CD14-positive monocyte (primary cell): ENCODE measurements at regions not wholly inside any gene's neighbourhood (a gene's known extent, or its start where the extent isn't known, plus 50 kb on each side); places are given as distances from the start of the nearest gene placed in this dataset.

Source experiments
- DNase-seq, 3 donors: peaks; one replicate each; pipeline ENCODE4 v3.0.0-alpha.2; 2011 to 2022
- H2AFZ ChIP-seq: 2 replicates; pipeline ENCODE4 v1.6.0; 2012; ENCODE audit warnings: mild to moderate bottlenecking, low read depth, low read length, inconsistent platforms; ENCODE audit not compliant: insufficient read depth, poor library complexity, severe bottlenecking
- H3K27ac ChIP-seq, 2 donors: 1 replicate in 1 of 2; 2 replicates in 1 of 2; pipeline ENCODE4 v1.5.1; 2012 to 2013; ENCODE audit warnings: low read length in 2 of 2, control low read depth in 1 of 2, inconsistent platforms in 1 of 2, low read depth in 1 of 2, mild to moderate bottlenecking in 1 of 2
- H3K27me3 ChIP-seq, 2 donors: one replicate each; pipeline versions ENCODE4 v1.6.0 to v1.6.1; 2011 to 2013; ENCODE audit warnings: low read length in 2 of 2; ENCODE audit not compliant: control insufficient read depth in 2 of 2, insufficient read depth in 2 of 2
- H3K36me3 ChIP-seq, 2 donors: replicated peaks in 1 of 2; 1 replicate in 1 of 2; 2 replicates in 1 of 2; pipeline versions ENCODE4 v1.5.1 to v1.6.1; 2012 to 2013; ENCODE audit warnings: low read length in 2 of 2, control low read depth in 1 of 2, inconsistent platforms in 1 of 2, mild to moderate bottlenecking in 1 of 2; ENCODE audit not compliant: insufficient read depth in 2 of 2, control insufficient read depth in 1 of 2
- H3K4me1 ChIP-seq, 2 donors: 1 replicate in 1 of 2; 2 replicates in 1 of 2; pipeline versions ENCODE4 v1.5.1 to v1.6.1; 2012 to 2013; ENCODE audit warnings: low read length in 2 of 2, control low read depth in 1 of 2, inconsistent platforms in 1 of 2, mild to moderate bottlenecking in 1 of 2, moderate library complexity in 1 of 2; ENCODE audit not compliant: insufficient read depth in 2 of 2, control insufficient read depth in 1 of 2
- H3K4me2 ChIP-seq: replicated peaks from 2 replicates; pipeline ENCODE3; 2012; ENCODE audit warnings: low read length, moderate library complexity, mild to moderate bottlenecking; ENCODE audit not compliant: poor library complexity, severe bottlenecking; ENCODE audit errors: extremely low read depth
- H3K4me3 ChIP-seq, 3 experiments: fragments of 200-600 bp in 1 of 3; sonication (generic) in 1 of 3; replicated peaks in 1 of 3; 1 replicate in 2 of 3; 2 replicates in 1 of 3; pipeline ENCODE4 v1.5.1; 2011 to 2013; ENCODE audit warnings: low read length in 3 of 3, mild to moderate bottlenecking in 3 of 3, control low read depth in 2 of 3, low read depth in 2 of 3, inconsistent platforms in 1 of 3, moderate library complexity in 1 of 3
- H3K79me2 ChIP-seq: 2 replicates; pipeline ENCODE4 v1.6.0; 2012; ENCODE audit warnings: mild to moderate bottlenecking, control low read depth, inconsistent platforms, low read length, moderate library complexity; ENCODE audit not compliant: insufficient read depth
- H3K9ac ChIP-seq: 2 replicates; pipeline ENCODE4 v1.6.0; 2017; ENCODE audit warnings: low read length, mild to moderate bottlenecking; ENCODE audit not compliant: insufficient read depth, poor library complexity, severe bottlenecking
- H3K9me3 ChIP-seq, 2 donors: replicated peaks in 1 of 2; 1 replicate in 1 of 2; 2 replicates in 1 of 2; pipeline versions ENCODE4 v1.5.1 to v1.6.1; 2012 to 2013; ENCODE audit warnings: low read length in 2 of 2, control low read depth in 1 of 2; ENCODE audit not compliant: control insufficient read depth in 1 of 2, insufficient read depth in 1 of 2
- H4K20me1 ChIP-seq: 2 replicates; pipeline ENCODE4 v1.6.0; 2012; ENCODE audit warnings: mild to moderate bottlenecking, low read length, control low read depth, moderate library complexity; ENCODE audit not compliant: insufficient read depth
- H3K27ac Mint-ChIP-seq, 7 donors: one replicate each; pipeline ENCODE4 v1.8.0; 2020; ENCODE audit warnings: mild to moderate bottlenecking in 7 of 7, mixed read lengths in 7 of 7, moderate library complexity in 6 of 7, inconsistent platforms in 2 of 7
- H3K27me3 Mint-ChIP-seq, 3 donors: one replicate each; pipeline ENCODE4 v1.8.0; 2021 to 2022; ENCODE audit warnings: low read depth in 3 of 3, mild to moderate bottlenecking in 3 of 3, mixed read lengths in 3 of 3, moderate library complexity in 3 of 3, inconsistent platforms in 1 of 3
- H3K36me3 Mint-ChIP-seq, 2 donors: one replicate each; pipeline ENCODE4 v1.8.0; 2020; ENCODE audit warnings: mixed read lengths in 2 of 2, inconsistent platforms in 1 of 2, mild to moderate bottlenecking in 1 of 2
- H3K4me1 Mint-ChIP-seq: one replicate; pipeline ENCODE4 v1.8.0; 2020; ENCODE audit warnings: mild to moderate bottlenecking, mixed read lengths
- H3K4me3 Mint-ChIP-seq, 2 donors: one replicate each; pipeline ENCODE4 v1.8.0; 2020; ENCODE audit warnings: mild to moderate bottlenecking in 2 of 2, mixed read lengths in 2 of 2, moderate library complexity in 1 of 2
- H3K9me3 Mint-ChIP-seq, 7 donors: one replicate each; pipeline ENCODE4 v1.8.0; 2020 to 2022; ENCODE audit warnings: mixed read lengths in 7 of 7, mild to moderate bottlenecking in 6 of 7, moderate library complexity in 6 of 7, inconsistent platforms in 2 of 7
- CTCF ChIP-seq: fragments of 200-600 bp; IDR thresholded peaks from one replicate; pipeline ENCODE4 v1.8.0; 2022; ENCODE audit warnings: antibody characterized with exemption, mild to moderate bottlenecking
- WGBS: methylation state at CpG from one replicate; pipeline ENCODE4 v1.1.5; 2013; ENCODE audit warnings: missing lambda C conversion rate; ENCODE audit not compliant: insufficient coverage; 5-methylcytosine and 5-hydroxymethylcytosine counted together
- intact Hi-C, 2 donors: fragments of 100-400 bp; cut with micrococcal nuclease; formaldehyde crosslinking; loops; one replicate each; pipeline versions ENCODE4 v1.15.0 to v1.15.1; 2023

- DNase-seq: no peak
- Mint-ChIP-seq H3K4me1 (peaks cover 2% of the 10 kb centered on the region), H3K36me3 (no peaks in the 10 kb centered on the region), H3K9me3 (peaks cover under 1 to 10% (median 3%) of the 10 kb centered on the region in 7 donors), H3K27ac (no peak overlapping the region), H3K27me3 (no peaks in the 10 kb centered on the region), H3K4me3 (no peak overlapping the region)
- H4K20me1 ChIP-seq: no peaks in the 10 kb centered on the region
- H3K27ac ChIP-seq: no peak overlapping the region
- intact Hi-C loops: no loop called here
- H3K9me3 ChIP-seq: peaks cover 0 to 6% of the 10 kb centered on the region in 2 donors
- 71% methylated on average over 4 of the region's 5 CpGs for WGBS
- H3K9ac ChIP-seq: no peak overlapping the region
- H3K4me1 ChIP-seq: no peaks in the 10 kb centered on the region
- H2AFZ ChIP-seq: no peak overlapping the region
- no peak overlapping the region for H3K4me3 ChIP-seq
- H3K27me3 ChIP-seq: no peaks in the 10 kb centered on the region
- TF ChIP-seq CTCF: no peak
- no peaks in the 10 kb centered on the region for H3K36me3 ChIP-seq
- H3K4me2 ChIP-seq: no peak overlapping the region
- H3K79me2 ChIP-seq: no peaks in the 10 kb centered on the region
These were observed 227.9 kb downstream of the ALG10B start for GRCh38 chr12:38544330-38545066.

- Histone ChIP-seq H3K4me2 (no peak overlapping the region), H2AFZ (no peak overlapping the region), H3K27me3 (no peaks in the 10 kb centered on the region), H3K27ac (no peak overlapping the region), H3K9ac (no peak overlapping the region), H4K20me1 (no peaks in the 10 kb centered on the region), H3K4me3 (no peak overlapping the region), H3K9me3 (peaks cover 0 to 10% of the 10 kb centered on the region in 2 donors), H3K79me2 (no peaks in the 10 kb centered on the region), H3K36me3 (no peaks in the 10 kb centered on the region), H3K4me1 (no peaks in the 10 kb centered on the region)
- Mint-ChIP-seq H3K36me3 (no peaks in the 10 kb centered on the region), H3K4me3 (no peak overlapping the region), H3K9me3 (peaks cover 5 to 18% (median 8%) of the 10 kb centered on the region in 7 donors), H3K4me1 (peaks cover 2% of the 10 kb centered on the region), H3K27ac (no peak overlapping the region), H3K27me3 (no peaks in the 10 kb centered on the region)
- no peak for DNase-seq
- no peak for TF ChIP-seq CTCF
- WGBS: no CpG with 5 or more reads among the region's 1 CpG
- intact Hi-C loops: no loop called here
These were observed 231.0 kb downstream of the ALG10B start for GRCh38 chr12:38547586-38547985.
